Memory B cell (primary cell): ENCODE measurements at regions not wholly inside any gene's neighbourhood (a gene's known extent, or its start where the extent isn't known, plus 50 kb on each side); places are given as distances from the start of the nearest gene placed in this dataset.
"Not testable (repeated sequence)": the region's sequence is repeated elsewhere in the genome, so short reads cannot be mapped to it uniquely, and the experiment has no call there.

ENCODE experiments used
- ATAC-seq: fragments of 150-1000 bp; cut with Tn5 transposase; 2 replicates; pipeline ENCODE4 v1.10.0; 2021; ENCODE audit warnings: low read depth, mild to moderate bottlenecking, moderate library complexity
- DNase-seq, 2 donors: peaks; one replicate each; pipeline ENCODE4 v3.0.0; 2022; ENCODE audit warnings: low spot score in 2 of 2
- H3K27ac Mint-ChIP-seq: one replicate; pipeline ENCODE4 v1.8.0; 2022; ENCODE audit warnings: mild to moderate bottlenecking, moderate library complexity, mixed read lengths
- H3K27me3 Mint-ChIP-seq: one replicate; pipeline ENCODE4 v1.8.0; 2022; ENCODE audit warnings: mixed read lengths
- H3K36me3 Mint-ChIP-seq: one replicate; pipeline ENCODE4 v1.8.0; 2022; ENCODE audit warnings: mild to moderate bottlenecking, mixed read lengths
- H3K4me1 Mint-ChIP-seq: one replicate; pipeline ENCODE4 v1.8.0; 2022; ENCODE audit warnings: mixed read lengths
- H3K4me3 Mint-ChIP-seq: one replicate; pipeline ENCODE4 v1.8.0; 2022; ENCODE audit warnings: mild to moderate bottlenecking, moderate library complexity, mixed read lengths
- H3K9me3 Mint-ChIP-seq: one replicate; pipeline ENCODE4 v1.8.0; 2022; ENCODE audit warnings: mixed read lengths

DNA sequence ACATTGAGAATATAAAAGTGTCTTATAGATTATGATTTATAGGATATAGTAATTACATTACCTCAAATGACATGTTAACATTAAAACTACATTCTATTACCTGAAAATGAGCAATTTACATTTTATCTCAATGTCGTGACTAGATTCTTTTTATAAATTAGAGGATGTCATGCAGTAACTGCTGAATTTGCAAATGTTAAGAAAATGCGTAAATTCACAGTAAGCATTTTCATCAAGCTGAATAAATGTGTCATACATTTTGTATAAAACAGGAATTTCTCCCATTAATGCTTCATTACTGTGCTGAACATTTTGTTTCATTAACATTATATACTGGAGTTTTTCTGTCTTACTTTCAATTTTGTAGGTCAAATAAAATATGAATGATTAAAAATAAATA, 1460.7 kb upstream of the B3GALT2 start:
- no peaks in the 10 kb centered on the region for H3K4me1 Mint-ChIP-seq
- H3K27me3 Mint-ChIP-seq: no peaks in the 10 kb centered on the region
- no peak for ATAC-seq
- no peak overlapping the region for H3K4me3 Mint-ChIP-seq
- H3K9me3 Mint-ChIP-seq: no peaks in the 10 kb centered on the region
- H3K36me3 Mint-ChIP-seq: no peaks in the 10 kb centered on the region
- DNase-seq: no peak
- H3K27ac Mint-ChIP-seq: no peak overlapping the region

DNA sequence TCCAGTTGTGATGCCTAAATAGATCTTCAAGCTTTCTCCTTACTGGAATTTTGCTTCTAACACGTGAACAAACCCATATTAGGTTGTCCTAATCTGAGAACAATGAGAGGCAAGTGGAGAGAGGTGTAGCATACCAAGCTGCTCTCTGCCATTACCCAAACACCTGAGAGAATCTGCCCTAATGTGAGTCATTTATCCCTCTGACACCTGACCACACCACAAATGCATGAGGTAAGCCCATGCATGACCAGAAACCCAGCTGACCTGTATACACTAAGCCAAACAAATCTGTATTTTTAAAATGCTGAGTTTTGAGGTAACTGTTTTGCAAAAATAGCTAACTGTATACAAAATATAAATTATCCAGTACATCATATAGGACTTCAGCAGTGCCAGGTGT, 1458.1 kb upstream of the B3GALT2 start:
- no peak for ATAC-seq
- no peak for DNase-seq
- H3K4me3 Mint-ChIP-seq: no peak overlapping the region
- no peaks in the 10 kb centered on the region for H3K4me1 Mint-ChIP-seq
- H3K27ac Mint-ChIP-seq: no peak overlapping the region
- no peaks in the 10 kb centered on the region for H3K27me3 Mint-ChIP-seq
- peaks cover 2% of the 10 kb centered on the region for H3K9me3 Mint-ChIP-seq
- no peaks in the 10 kb centered on the region for H3K36me3 Mint-ChIP-seq

- no peaks in the 10 kb centered on the region for H3K4me1 Mint-ChIP-seq
Measured at GRCh38 chr1:194640322-194640721, 1453.9 kb upstream of the B3GALT2 start.

DNA sequence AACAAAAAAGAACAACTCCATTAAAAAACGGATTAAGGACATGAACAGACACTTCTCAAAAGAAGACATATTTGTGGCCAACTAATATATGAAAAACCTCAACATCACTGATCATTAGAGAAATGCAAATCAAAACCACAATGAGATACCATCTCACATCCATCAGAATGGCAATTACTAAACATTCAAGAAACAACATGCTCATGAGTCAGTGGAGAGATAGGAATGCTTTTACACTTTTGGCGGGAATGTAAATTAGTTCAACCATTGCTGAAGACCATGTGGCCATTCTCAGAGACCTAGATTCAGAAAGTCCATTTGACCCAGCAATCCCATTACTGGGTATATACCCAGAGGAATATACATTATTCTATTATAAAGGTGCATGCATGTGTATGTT, 1442.6 kb upstream of the B3GALT2 start:
- no peaks in the 10 kb centered on the region for H3K27me3 Mint-ChIP-seq
- no peak for ATAC-seq
- no peak overlapping the region for H3K27ac Mint-ChIP-seq
- peaks cover 7% of the 10 kb centered on the region for H3K9me3 Mint-ChIP-seq
- H3K36me3 Mint-ChIP-seq: no peaks in the 10 kb centered on the region
- DNase-seq: no peak
- H3K4me3 Mint-ChIP-seq: no peak overlapping the region
- no peaks in the 10 kb centered on the region for H3K4me1 Mint-ChIP-seq

More at GRCh38 chr1:194640322-194640721, 1453.9 kb upstream of the B3GALT2 start:
- H3K27ac Mint-ChIP-seq: no peak overlapping the region
- ATAC-seq (no peak), DNase-seq (no peak)
- H3K4me3 Mint-ChIP-seq: no peak overlapping the region
- peaks cover 3% of the 10 kb centered on the region for H3K9me3 Mint-ChIP-seq
- H3K36me3 Mint-ChIP-seq: no peaks in the 10 kb centered on the region
- H3K27me3 Mint-ChIP-seq: no peaks in the 10 kb centered on the region

DNA sequence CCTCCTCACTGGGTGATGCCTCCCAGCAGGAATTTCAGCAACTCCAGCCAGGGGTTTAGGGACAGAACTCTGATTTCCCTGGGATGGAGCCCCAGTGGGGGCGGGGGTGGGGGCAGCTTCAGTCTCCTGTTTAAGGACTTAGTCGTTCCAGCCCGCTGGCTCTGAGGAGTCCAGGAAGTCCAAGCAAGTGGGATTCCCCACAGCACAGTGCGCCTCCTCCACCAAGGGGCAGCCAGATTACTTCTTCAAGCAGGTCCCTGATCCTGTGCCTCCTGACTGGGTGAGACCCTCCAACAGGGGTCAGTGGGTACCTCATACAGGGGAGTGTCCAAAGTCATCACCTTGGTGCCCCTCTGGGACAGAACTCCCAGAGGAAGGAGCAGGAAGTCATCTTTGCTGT, 1438.4 kb upstream of the B3GALT2 start:
- Mint-ChIP-seq H3K36me3 (no peaks in the 10 kb centered on the region), H3K9me3 (peaks cover 7% of the 10 kb centered on the region), H3K4me1 (no peaks in the 10 kb centered on the region), H3K27ac (no peak overlapping the region), H3K4me3 (no peak overlapping the region), H3K27me3 (no peaks in the 10 kb centered on the region)
- no peak for ATAC-seq
- DNase-seq: no peak

GRCh38 chr1:194618101-194618500, 1431.7 kb upstream of the B3GALT2 start:
- no peaks in the 10 kb centered on the region for H3K4me1 Mint-ChIP-seq
- no peak for ATAC-seq
- no peaks in the 10 kb centered on the region for H3K36me3 Mint-ChIP-seq
- peaks cover 2% of the 10 kb centered on the region for H3K9me3 Mint-ChIP-seq
- DNase-seq: no peak
- no peak overlapping the region for H3K27ac Mint-ChIP-seq
- no peak overlapping the region for H3K4me3 Mint-ChIP-seq
- no peaks in the 10 kb centered on the region for H3K27me3 Mint-ChIP-seq

DNA sequence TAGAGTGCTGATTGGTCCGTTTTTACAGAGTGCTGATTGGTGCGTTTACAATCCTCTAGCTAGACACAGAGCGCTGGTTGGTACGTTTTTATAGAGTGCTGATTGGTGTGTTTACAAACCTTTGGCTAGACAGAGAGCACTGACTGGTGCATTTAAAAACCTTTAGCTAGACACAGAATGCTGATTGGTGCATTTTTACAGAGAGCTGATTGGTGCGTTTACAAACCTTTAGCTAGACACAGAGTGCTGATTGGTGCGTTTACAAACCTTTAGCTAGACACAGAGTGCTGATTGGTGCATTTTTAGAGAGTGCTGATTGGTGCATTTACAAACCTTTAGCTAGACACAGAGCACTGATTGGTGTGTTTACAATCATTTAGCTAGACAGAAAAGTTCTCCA, 1430.9 kb upstream of the B3GALT2 start:
- not testable (repeated sequence) for H3K27ac Mint-ChIP-seq, H3K27me3 Mint-ChIP-seq, ATAC-seq, H3K36me3 Mint-ChIP-seq, H3K4me1 Mint-ChIP-seq, H3K9me3 Mint-ChIP-seq, H3K4me3 Mint-ChIP-seq, DNase-seq

DNA sequence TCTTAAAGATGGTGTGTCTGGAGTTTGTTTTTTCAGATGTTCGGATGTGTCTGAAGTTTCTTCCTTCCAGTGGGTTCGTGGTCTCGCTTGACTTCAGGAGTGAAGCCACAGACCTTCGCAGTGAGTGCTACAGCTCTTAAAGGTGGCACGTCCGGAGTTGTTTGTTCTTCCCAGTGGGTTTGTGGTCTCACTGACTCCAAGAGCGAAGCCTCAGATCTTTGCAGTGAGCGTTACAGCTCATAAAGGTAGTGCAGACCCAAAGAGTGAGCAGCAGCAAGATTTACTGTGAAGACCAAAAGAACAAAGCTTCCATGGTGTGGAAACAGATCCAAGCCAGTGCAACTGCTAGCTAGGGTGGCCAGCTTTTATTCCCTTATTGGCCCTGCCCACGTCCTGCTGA, 1430.4 kb upstream of the B3GALT2 start:
- Mint-ChIP-seq H3K27ac (no peak overlapping the region), H3K27me3 (no peaks in the 10 kb centered on the region), H3K9me3 (peaks cover 2% of the 10 kb centered on the region)

GRCh38 chr1:194602184-194602583, 1415.8 kb upstream of the B3GALT2 start:
- no peak overlapping the region for H3K4me3 Mint-ChIP-seq
- H3K36me3 Mint-ChIP-seq: no peaks in the 10 kb centered on the region
- H3K4me1 Mint-ChIP-seq: no peaks in the 10 kb centered on the region
- no peak overlapping the region for H3K27ac Mint-ChIP-seq
- peaks cover under 1% of the 10 kb centered on the region for H3K9me3 Mint-ChIP-seq
- ATAC-seq (no peak), DNase-seq (no peak)
- no peaks in the 10 kb centered on the region for H3K27me3 Mint-ChIP-seq

More for the DNA sequence above, 1430.4 kb upstream of the B3GALT2 start:
- ATAC-seq (no peak), DNase-seq (no peak)
- H3K4me3 Mint-ChIP-seq: no peak overlapping the region
- no peaks in the 10 kb centered on the region for H3K36me3 Mint-ChIP-seq
- H3K4me1 Mint-ChIP-seq: no peaks in the 10 kb centered on the region

GRCh38 chr1:194600716-194601115, 1414.3 kb upstream of the B3GALT2 start:
- no peaks in the 10 kb centered on the region for H3K36me3 Mint-ChIP-seq

GRCh38 chr1:194598098-194598497, 1411.7 kb upstream of the B3GALT2 start:
- Mint-ChIP-seq H3K27ac (no peak overlapping the region), H3K9me3 (no peaks in the 10 kb centered on the region), H3K4me1 (no peaks in the 10 kb centered on the region), H3K4me3 (no peak overlapping the region), H3K27me3 (no peaks in the 10 kb centered on the region), H3K36me3 (no peaks in the 10 kb centered on the region)
- DNase-seq: no peak
- no peak for ATAC-seq

More at GRCh38 chr1:194600716-194601115, 1414.3 kb upstream of the B3GALT2 start:
- no peaks in the 10 kb centered on the region for H3K27me3 Mint-ChIP-seq
- no peaks in the 10 kb centered on the region for H3K9me3 Mint-ChIP-seq
- ATAC-seq: no peak
- no peaks in the 10 kb centered on the region for H3K4me1 Mint-ChIP-seq
- no peak for DNase-seq
- H3K27ac Mint-ChIP-seq: no peak overlapping the region
- no peak overlapping the region for H3K4me3 Mint-ChIP-seq

GRCh38 chr1:194586302-194586701, 1399.9 kb upstream of the B3GALT2 start:
- Mint-ChIP-seq H3K9me3 (peaks cover 5% of the 10 kb centered on the region), H3K4me3 (no peak overlapping the region), H3K4me1 (no peaks in the 10 kb centered on the region), H3K36me3 (no peaks in the 10 kb centered on the region), H3K27ac (no peak overlapping the region), H3K27me3 (no peaks in the 10 kb centered on the region)
- DNase-seq: no peak
- ATAC-seq: no peak

DNA sequence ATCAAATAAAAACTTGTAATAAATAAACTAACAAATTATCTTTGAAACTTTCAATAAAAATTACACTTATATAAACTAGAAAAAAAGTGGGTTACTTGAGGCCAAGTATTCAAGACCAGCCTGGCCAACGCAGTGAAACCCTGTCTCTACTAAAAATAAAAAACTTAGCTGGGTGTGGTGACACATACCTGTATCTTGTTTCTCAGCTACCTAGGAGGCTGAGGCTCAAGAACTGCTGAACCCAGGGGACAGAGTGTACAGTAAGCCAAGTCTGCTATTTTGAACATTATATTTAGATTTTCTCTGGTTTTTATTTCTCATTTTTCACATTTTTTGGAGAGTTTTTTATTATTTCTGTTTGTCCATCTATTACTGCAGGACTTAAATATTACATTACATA, 1397.6 kb upstream of the B3GALT2 start:
- Mint-ChIP-seq H3K27me3 (no peaks in the 10 kb centered on the region), H3K9me3 (peaks cover 8% of the 10 kb centered on the region), H3K36me3 (no peaks in the 10 kb centered on the region), H3K4me3 (no peak overlapping the region), H3K27ac (no peak overlapping the region), H3K4me1 (no peaks in the 10 kb centered on the region)
- ATAC-seq (no peak), DNase-seq (no peak)

DNA sequence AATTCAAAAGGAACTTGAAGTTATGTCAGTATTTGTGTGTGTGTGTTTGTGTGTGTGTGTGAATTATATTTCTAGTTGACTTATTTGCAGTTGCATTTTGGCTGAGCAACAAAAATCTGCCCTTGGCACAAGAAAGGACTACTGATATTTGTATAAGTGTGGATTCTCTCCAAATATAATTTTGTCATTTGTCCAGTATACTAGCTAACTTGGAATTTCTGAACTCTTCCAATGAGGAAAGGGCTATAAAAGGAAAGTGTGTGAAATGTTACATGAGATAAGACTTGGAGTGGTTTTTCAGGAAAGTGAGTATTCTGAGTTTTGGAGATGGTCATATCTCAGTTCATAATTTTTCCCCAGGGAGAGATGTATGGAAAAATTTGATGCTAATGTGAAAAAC, 1384.1 kb upstream of the B3GALT2 start:
- Mint-ChIP-seq H3K4me3 (no peak overlapping the region), H3K36me3 (no peaks in the 10 kb centered on the region), H3K4me1 (no peaks in the 10 kb centered on the region), H3K9me3 (peaks cover 2% of the 10 kb centered on the region), H3K27me3 (no peaks in the 10 kb centered on the region), H3K27ac (no peak overlapping the region)
- DNase-seq (no peak), ATAC-seq (no peak)

GRCh38 chr1:194568610-194569009, 1382.2 kb upstream of the B3GALT2 start:
- ATAC-seq: no peak
- Mint-ChIP-seq H3K27me3 (no peaks in the 10 kb centered on the region), H3K27ac (no peak overlapping the region), H3K36me3 (no peaks in the 10 kb centered on the region), H3K4me3 (no peak overlapping the region), H3K9me3 (peaks cover 2% of the 10 kb centered on the region), H3K4me1 (no peaks in the 10 kb centered on the region)
- DNase-seq: no peak

DNA sequence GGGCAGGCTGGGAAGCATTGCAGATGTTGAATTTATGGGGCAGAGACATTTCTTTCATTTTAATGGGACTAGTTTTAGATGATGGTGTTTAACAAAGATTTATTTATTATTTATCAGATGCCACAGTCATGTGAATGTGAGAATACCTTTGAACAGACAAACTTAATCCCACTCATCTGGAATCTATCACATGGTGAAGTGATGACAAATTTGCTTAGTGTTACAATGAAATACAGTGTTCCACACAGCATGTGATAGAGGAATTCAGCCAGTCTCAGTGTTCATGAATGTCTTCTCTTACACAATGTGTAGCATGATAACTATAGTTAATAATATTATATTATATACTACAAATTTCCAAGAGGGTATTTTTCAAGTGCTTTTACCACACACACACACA, 1361.7 kb upstream of the B3GALT2 start:
- no peaks in the 10 kb centered on the region for H3K36me3 Mint-ChIP-seq
- H3K9me3 Mint-ChIP-seq: peaks cover under 1% of the 10 kb centered on the region
- no peaks in the 10 kb centered on the region for H3K4me1 Mint-ChIP-seq
- no peaks in the 10 kb centered on the region for H3K27me3 Mint-ChIP-seq
- no peak for DNase-seq
- H3K27ac Mint-ChIP-seq: no peak overlapping the region
- ATAC-seq: no peak
- H3K4me3 Mint-ChIP-seq: no peak overlapping the region
